Ishikawa (cell line): ENCODE measurements at regions not wholly inside any gene's neighbourhood (a gene's known extent, or its start where the extent isn't known, plus 50 kb on each side); places are given as distances from the start of the nearest gene placed in this dataset.
A peak's percentile ranks its signal among the peaks of the same experiment; 100 is the strongest.

ENCODE experiments used
- CEBPB ChIP-seq: IDR thresholded peaks from 2 replicates; pipeline ENCODE4 v1.6.1; 2012
- CREB1 ChIP-seq: IDR thresholded peaks from 2 replicates; pipeline ENCODE4 v1.6.1; 2012; ENCODE audit warnings: low read depth
- EGR1 ChIP-seq: IDR thresholded peaks from 2 replicates; pipeline ENCODE4 v1.6.1; 2012
- EP300 ChIP-seq: IDR thresholded peaks from 2 replicates; pipeline ENCODE4 v1.6.1; 2012; ENCODE audit warnings: borderline replicate concordance
- FOXM1 ChIP-seq: IDR thresholded peaks from 2 replicates; pipeline ENCODE4 v1.6.1; 2012; ENCODE audit warnings: low read depth, borderline replicate concordance
- NFIC ChIP-seq: IDR thresholded peaks from 2 replicates; pipeline ENCODE4 v1.6.1; 2012
- RAD21 ChIP-seq: IDR thresholded peaks from 2 replicates; pipeline ENCODE4 v1.6.1; 2012; ENCODE audit warnings: low read depth
- TAF1 ChIP-seq: IDR thresholded peaks from 2 replicates; pipeline ENCODE4 v1.6.1; 2012; ENCODE audit warnings: low read depth, mild to moderate bottlenecking
- TCF12 ChIP-seq: IDR thresholded peaks from 2 replicates; pipeline ENCODE4 v1.6.1; 2012; ENCODE audit warnings: low read depth
- TEAD4 ChIP-seq: IDR thresholded peaks from 2 replicates; pipeline ENCODE4 v1.6.1; 2012
- YY1 ChIP-seq: IDR thresholded peaks from 2 replicates; pipeline ENCODE4 v1.6.1; 2012; ENCODE audit warnings: low read depth
- ZBTB7A ChIP-seq: IDR thresholded peaks from 2 replicates; pipeline ENCODE4 v1.6.1; 2012; ENCODE audit warnings: low read depth
- TF ChIP-seq, protein P1 (sequence below): IDR thresholded peaks from 2 replicates; pipeline ENCODE4 v1.6.1; 2012
- TF ChIP-seq, protein P2 (sequence below): IDR thresholded peaks from 2 replicates; pipeline ENCODE4 v1.6.1; 2012
- TF ChIP-seq, protein P3 (sequence below): IDR thresholded peaks from 2 replicates; pipeline ENCODE4 v1.6.1; 2012; ENCODE audit warnings: low read depth, mild to moderate bottlenecking

DNA sequence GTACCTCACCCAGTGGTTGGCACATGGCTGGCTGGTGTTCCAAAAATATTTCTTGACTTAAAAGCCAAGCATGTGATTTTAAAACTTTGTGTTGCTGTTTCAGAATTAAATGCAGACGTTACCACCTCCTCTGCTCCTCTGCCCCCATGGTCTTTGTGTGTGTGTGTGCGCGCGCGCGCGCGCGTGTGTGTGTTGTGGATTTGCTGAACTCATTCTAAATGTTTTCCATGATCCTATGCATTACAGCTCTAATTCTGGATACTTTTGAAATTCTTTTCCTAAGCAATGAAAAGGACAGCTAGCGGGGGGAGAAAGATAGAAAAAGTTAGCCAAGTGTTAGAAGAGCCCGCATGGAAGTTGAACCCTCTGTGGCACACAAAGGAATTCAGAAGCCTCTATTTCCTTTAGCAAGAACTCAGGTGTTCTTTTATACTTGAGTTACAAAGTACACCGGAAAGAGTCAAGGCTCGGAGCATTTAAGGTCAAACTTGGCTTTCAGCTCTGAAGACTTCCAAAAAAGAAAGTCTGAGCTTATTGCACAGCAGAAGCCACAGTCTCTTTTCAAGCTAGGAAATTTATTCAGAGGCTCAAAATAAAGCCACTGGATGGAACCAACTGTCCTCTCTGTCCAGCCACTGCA is 350.5 kb upstream of the TBL1XR1 start:
- TF ChIP-seq CEBPB (no peak), NFIC (no peak), TAF1 (no peak), FOXM1 (no peak), TCF12 (no peak)
- TF ChIP-seq, protein P1, sequence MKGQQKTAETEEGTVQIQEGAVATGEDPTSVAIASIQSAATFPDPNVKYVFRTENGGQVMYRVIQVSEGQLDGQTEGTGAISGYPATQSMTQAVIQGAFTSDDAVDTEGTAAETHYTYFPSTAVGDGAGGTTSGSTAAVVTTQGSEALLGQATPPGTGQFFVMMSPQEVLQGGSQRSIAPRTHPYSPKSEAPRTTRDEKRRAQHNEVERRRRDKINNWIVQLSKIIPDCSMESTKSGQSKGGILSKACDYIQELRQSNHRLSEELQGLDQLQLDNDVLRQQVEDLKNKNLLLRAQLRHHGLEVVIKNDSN: no peak
- TF ChIP-seq, protein P2, sequence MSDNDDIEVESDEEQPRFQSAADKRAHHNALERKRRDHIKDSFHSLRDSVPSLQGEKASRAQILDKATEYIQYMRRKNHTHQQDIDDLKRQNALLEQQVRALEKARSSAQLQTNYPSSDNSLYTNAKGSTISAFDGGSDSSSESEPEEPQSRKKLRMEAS: no peak

DNA sequence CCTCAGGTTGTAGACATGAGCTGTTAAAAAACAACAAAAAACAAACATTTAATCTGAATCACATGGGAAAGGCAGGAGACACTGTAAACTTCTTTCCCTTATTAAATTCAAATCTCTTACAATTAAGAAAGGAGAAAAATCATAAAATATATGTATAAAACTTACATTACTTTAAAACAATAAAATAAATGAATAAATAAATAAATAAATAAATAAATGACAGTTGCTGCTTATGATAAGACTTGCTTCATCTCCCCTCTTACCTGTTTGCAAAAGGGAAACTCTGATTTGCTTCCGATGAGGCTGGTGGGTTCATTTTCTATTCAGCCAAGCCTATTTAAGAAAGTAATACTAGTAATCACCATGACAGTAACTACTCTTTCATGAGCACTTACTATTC is 353.4 kb upstream of the TBL1XR1 start:
- TF ChIP-seq CREB1 (no peak), EGR1 (no peak), TEAD4 (no peak), TCF12 (no peak), YY1 (no peak)
- TF ChIP-seq, protein P3, sequence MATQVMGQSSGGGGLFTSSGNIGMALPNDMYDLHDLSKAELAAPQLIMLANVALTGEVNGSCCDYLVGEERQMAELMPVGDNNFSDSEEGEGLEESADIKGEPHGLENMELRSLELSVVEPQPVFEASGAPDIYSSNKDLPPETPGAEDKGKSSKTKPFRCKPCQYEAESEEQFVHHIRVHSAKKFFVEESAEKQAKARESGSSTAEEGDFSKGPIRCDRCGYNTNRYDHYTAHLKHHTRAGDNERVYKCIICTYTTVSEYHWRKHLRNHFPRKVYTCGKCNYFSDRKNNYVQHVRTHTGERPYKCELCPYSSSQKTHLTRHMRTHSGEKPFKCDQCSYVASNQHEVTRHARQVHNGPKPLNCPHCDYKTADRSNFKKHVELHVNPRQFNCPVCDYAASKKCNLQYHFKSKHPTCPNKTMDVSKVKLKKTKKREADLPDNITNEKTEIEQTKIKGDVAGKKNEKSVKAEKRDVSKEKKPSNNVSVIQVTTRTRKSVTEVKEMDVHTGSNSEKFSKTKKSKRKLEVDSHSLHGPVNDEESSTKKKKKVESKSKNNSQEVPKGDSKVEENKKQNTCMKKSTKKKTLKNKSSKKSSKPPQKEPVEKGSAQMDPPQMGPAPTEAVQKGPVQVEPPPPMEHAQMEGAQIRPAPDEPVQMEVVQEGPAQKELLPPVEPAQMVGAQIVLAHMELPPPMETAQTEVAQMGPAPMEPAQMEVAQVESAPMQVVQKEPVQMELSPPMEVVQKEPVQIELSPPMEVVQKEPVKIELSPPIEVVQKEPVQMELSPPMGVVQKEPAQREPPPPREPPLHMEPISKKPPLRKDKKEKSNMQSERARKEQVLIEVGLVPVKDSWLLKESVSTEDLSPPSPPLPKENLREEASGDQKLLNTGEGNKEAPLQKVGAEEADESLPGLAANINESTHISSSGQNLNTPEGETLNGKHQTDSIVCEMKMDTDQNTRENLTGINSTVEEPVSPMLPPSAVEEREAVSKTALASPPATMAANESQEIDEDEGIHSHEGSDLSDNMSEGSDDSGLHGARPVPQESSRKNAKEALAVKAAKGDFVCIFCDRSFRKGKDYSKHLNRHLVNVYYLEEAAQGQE: no peak
- TF ChIP-seq, protein P2: no peak
- TF ChIP-seq, protein P1: no peak

DNA sequence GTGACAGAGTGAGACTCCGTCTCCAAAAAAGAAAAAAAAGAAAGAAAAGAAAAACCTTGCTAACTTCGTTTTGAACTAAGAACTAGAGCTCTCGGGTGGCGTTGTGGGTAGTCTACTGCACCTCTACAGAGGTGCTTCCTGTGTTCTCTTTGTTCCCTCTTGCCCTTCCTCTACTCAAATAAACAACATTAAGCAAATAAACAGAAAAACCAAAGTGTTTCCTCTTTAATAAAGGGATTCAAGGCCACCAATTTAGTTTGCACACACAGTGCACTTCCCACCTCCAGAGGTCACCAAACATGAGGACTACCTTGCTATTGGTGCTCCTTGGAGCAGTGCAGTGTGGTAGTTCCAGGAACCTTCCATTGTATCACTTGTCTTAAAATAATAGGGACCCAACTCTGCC is 354.2 kb upstream of the TBL1XR1 start:
- TF ChIP-seq RAD21: peak; percentile 48
- TF ChIP-seq, protein P3: no peak

DNA sequence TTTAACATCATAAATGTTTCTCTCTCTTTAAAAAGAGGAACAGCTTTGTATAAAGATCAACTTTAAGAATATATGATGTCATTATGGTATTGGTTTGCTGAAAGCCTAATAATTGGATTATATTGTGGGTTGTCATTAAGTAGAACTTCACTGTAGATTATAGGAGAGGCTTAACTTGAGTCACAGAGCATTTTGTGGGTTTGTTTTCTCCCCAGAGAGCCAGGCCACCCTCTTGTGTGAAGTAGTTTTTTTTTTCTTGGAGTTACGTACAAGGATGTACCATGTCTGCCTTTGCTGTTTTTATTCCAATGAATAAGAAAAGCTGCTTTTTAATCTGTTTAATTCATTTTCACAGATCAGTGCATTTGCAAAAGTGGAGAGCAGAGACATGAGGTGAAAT is 354.8 kb upstream of the TBL1XR1 start:
- TF ChIP-seq FOXM1 (no peak), EGR1 (no peak), TCF12 (no peak), TEAD4 (no peak)

DNA sequence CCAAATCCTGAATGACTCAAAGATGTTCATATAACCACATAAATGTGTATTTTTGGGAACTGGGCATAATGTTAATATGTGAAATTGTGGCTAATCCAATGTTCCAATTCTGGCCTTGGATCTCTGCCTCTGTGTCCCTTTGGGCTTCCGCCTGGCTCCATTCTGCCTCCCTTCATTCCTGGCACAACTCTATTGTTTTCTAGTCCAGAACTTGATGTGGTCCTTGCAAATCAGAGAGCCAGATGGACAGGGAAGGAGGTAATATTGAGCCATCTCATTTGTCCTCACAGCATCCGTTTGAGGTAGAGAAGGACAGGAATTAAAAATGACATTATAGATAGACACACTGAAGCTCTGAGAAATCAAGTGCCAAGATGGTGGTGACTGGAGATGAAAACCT is 355.7 kb upstream of the TBL1XR1 start:
- no peak for TF ChIP-seq TEAD4
- TF ChIP-seq EP300: no peak
- TF ChIP-seq, protein P1: no peak
- TF ChIP-seq, protein P3: no peak
- no peak for TF ChIP-seq ZBTB7A
- TF ChIP-seq FOXM1: no peak
- no peak for TF ChIP-seq YY1
- TF ChIP-seq, protein P2: no peak
- no peak for TF ChIP-seq TAF1
- TF ChIP-seq TCF12: no peak
